ENCODE measurements at regions not wholly inside any gene's neighbourhood (a gene's known extent, or its start where the extent isn't known, plus 50 kb on each side); places are given as distances from the start of the nearest gene placed in this dataset.

GRCh38 chr6:25215881-25216280 is 63.3 kb upstream of the CARMIL1 start:
- CTCF ChIA-PET (ENCODE audit: partially characterized antibody), result interaction anchor here (1.2 kb wide), 1 partner anchor 383 kb away, joined by 3 read pairs; no protein-coding TSS in a partner anchor
- no peak for FAIRE-seq
- no peaks in the 10 kb centered on the region for H3K36me3 ChIP-seq (ENCODE audit: control insufficient read depth in 2 of 4, insufficient read depth in 4 of 4, low read length in 3 of 4)

More at GRCh38 chr6:25215881-25216280, 63.3 kb upstream of the CARMIL1 start:
- Histone ChIP-seq H3K4me3 (ENCODE audit: extremely low read depth in 1 of 4, insufficient read depth in 2 of 4, low read depth in 3 of 4, low read length in 4 of 4) (no peak overlapping the region), H2BK12ac (ENCODE audit: low read depth, low read length) (no peak overlapping the region), H2BK20ac (ENCODE audit: low read length) (no peak overlapping the region), H3K4ac (replicated peaks; ENCODE audit: insufficient read length, low read depth, low read length) (no peak overlapping the region), H3K23me2 (ENCODE audit: low read depth, low read length) (no peaks in the 10 kb centered on the region), H3K23ac (ENCODE audit: insufficient read length) (no peak overlapping the region), H2AK5ac (ENCODE audit: low read depth, low read length) (no peak overlapping the region), H3K27ac (ENCODE audit: low read depth, low read length) (no peak overlapping the region), H3K27me3 (replicated peaks in 1 of 4; ENCODE audit: control insufficient read depth in 3 of 4, extremely low read depth in 1 of 4, insufficient read depth in 3 of 4, low read length in 3 of 4) (no peaks in the 10 kb centered on the region), H4K5ac (ENCODE audit: insufficient read length, low read depth, low read length) (no peak overlapping the region), H3K79me2 (ENCODE audit: control insufficient read depth in 1 of 2, insufficient read depth in 2 of 2, low read length in 2 of 2) (no peaks in the 10 kb centered on the region), H3K9me3 (ENCODE audit: insufficient read depth in 2 of 2, low read depth in 1 of 2, low read length in 1 of 2) (no peaks in the 10 kb centered on the region), H3K79me1 (ENCODE audit: low read depth, low read length) (no peaks in the 10 kb centered on the region), H3K56ac (replicated peaks; ENCODE audit: insufficient read length, low read depth, low read length) (no peak overlapping the region), H4K8ac (ENCODE audit: extremely low read depth, insufficient read depth, low read length) (no peak overlapping the region), H2BK5ac (ENCODE audit: low read depth, low read length) (no peak overlapping the region), H4K20me1 (replicated peaks in 1 of 2; ENCODE audit: control insufficient read depth in 1 of 2, insufficient read depth in 2 of 2, low read length in 2 of 2) (no peaks in the 10 kb centered on the region), H3K4me1 (replicated peaks in 1 of 4; ENCODE audit: control insufficient read depth in 3 of 4, insufficient read depth in 4 of 4, low read length in 3 of 4) (peaks cover 0 to 5% (median 0%) of the 10 kb centered on the region in 4 experiments; a peak in 1 of 7 replicates), H3K4me2 (ENCODE audit: insufficient read depth in 1 of 2, low read depth in 2 of 2, low read length in 2 of 2) (no peak overlapping the region), H2BK120ac (replicated peaks; ENCODE audit: low read depth, low read length) (no peak overlapping the region), H2AFZ (ENCODE audit: low read length) (no peak overlapping the region), H3K9ac (replicated peaks in 1 of 4; ENCODE audit: extremely low read depth in 1 of 4, low read depth in 3 of 4, low read length in 3 of 4) (no peak overlapping the region), H4K91ac (replicated peaks; ENCODE audit: insufficient read length, low read length) (no peak overlapping the region), H3K18ac (ENCODE audit: extremely low read depth, low read length) (no peak overlapping the region), H2BK15ac (ENCODE audit: low read length) (no peak overlapping the region), H3K14ac (ENCODE audit: insufficient read length) (no peak overlapping the region)
- no peak for TF ChIP-seq JUN (IDR thresholded peaks at IDR 0.05; ENCODE audit: low read depth, low read length)
- no peak for TF ChIP-seq CBX8 (IDR thresholded peaks at IDR 0.05; ENCODE audit: borderline replicate concordance, low read depth, low read length)
- no peak for TF ChIP-seq SRF (IDR thresholded peaks at IDR 0.05; ENCODE audit: low read depth, low read length)
- TF ChIP-seq JUND (IDR thresholded peaks at IDR 0.05; ENCODE audit: low read length), result no peak
- TF ChIP-seq EGR1 (IDR thresholded peaks at IDR 0.05; ENCODE audit: borderline replicate concordance, low read depth, low read length), result no peak
- no peak for DNase-seq (ENCODE audit: low read depth in 1 of 2, low spot score in 2 of 2)
- POLR2A ChIA-PET (ENCODE audit: partially characterized antibody), result no interaction called here
- WGBS, 2 experiments (ENCODE audit: extremely low coverage in 1 of 2, insufficient coverage in 1 of 2, insufficient read length in 1 of 2, insufficient replicate concordance in 2 of 2, low coverage in 1 of 2, low lambda C conversion rate in 2 of 2, missing lambda C conversion rate in 1 of 2), result 89% methylated on average over 7 of the region's 7 CpGs; no CpG with 5 or more reads in 1 of the 2 experiments

Measured in H1 (cell line).